Hematopoietic multipotent progenitor cell treated with erythropoietin and hydrocortisone succinate and interleukin-3 and kit ligand, for 15 days (in vitro differentiated cells): ENCODE measurements at regions not wholly inside any gene's neighbourhood (a gene's known extent, or its start where the extent isn't known, plus 50 kb on each side); places are given as distances from the start of the nearest gene placed in this dataset.

Experiments used
- DNase-seq: peaks from one replicate; pipeline ENCODE4 v3.0.0-alpha.2; 2015; ENCODE audit warnings: low spot score

- DNase-seq: no peak
Measured at GRCh38 chr16:66137853-66138252, 228.6 kb upstream of the CDH5 start.

- DNase-seq: no peak
Measured at GRCh38 chr16:66136841-66137240, 229.7 kb upstream of the CDH5 start.

GRCh38 chr16:66135838-66136237 lies 230.7 kb upstream of the CDH5 start:
- DNase-seq: no peak

- DNase-seq: no peak
Measured at GRCh38 chr16:66135421-66135831, 231.1 kb upstream of the CDH5 start.

- no peak for DNase-seq
Measured at GRCh38 chr16:66134875-66135274, 231.6 kb upstream of the CDH5 start.

GRCh38 chr16:66133643-66134338 lies 232.7 kb upstream of the CDH5 start:
- no peak for DNase-seq

- no peak for DNase-seq
Measured at GRCh38 chr16:66131895-66132294, 234.6 kb upstream of the CDH5 start.

GRCh38 chr16:66131156-66131807 lies 235.2 kb upstream of the CDH5 start:
- no peak for DNase-seq

- no peak for DNase-seq
Measured at GRCh38 chr16:66130296-66130905, 236.1 kb upstream of the CDH5 start.

- no peak for DNase-seq
Measured at GRCh38 chr16:66129196-66129595, 237.3 kb upstream of the CDH5 start.

GRCh38 chr16:66128371-66128770 lies 238.1 kb upstream of the CDH5 start:
- DNase-seq: no peak

- no peak for DNase-seq
Measured at GRCh38 chr16:66127459-66128370, 238.8 kb upstream of the CDH5 start.

GRCh38 chr16:66121466-66121865 lies 245.0 kb upstream of the CDH5 start:
- no peak for DNase-seq

GRCh38 chr16:66120656-66121055 lies 245.8 kb upstream of the CDH5 start:
- no peak for DNase-seq

- DNase-seq: no peak
Measured at GRCh38 chr16:66116163-66117002, 250.1 kb upstream of the CDH5 start.

GRCh38 chr16:66115373-66115772 lies 251.1 kb upstream of the CDH5 start:
- no peak for DNase-seq

GRCh38 chr16:66113223-66113622 lies 253.3 kb upstream of the CDH5 start:
- no peak for DNase-seq

GRCh38 chr16:66109677-66110076 lies 256.8 kb upstream of the CDH5 start:
- DNase-seq: no peak

- no peak for DNase-seq
Measured at GRCh38 chr16:66107661-66108060, 258.8 kb upstream of the CDH5 start.

- DNase-seq: no peak
Measured at GRCh38 chr16:66103211-66103610, 263.3 kb upstream of the CDH5 start.

- no peak for DNase-seq
Measured at GRCh38 chr16:66099306-66099705, 267.2 kb upstream of the CDH5 start.
